Nephron progenitor cell (in vitro differentiated cells): ENCODE measurements at regions not wholly inside any gene's neighbourhood (a gene's known extent, or its start where the extent isn't known, plus 50 kb on each side); places are given as distances from the start of the nearest gene placed in this dataset.
A peak's percentile ranks its signal among the peaks of the same experiment; 100 is the strongest.

Source experiments
- DNase-seq: peaks from one replicate; pipeline ENCODE4 v3.0.0; 2021
- H3K27ac Mint-ChIP-seq: 2 replicates; pipeline ENCODE4 v1.8.0; 2021; ENCODE audit warnings: mild to moderate bottlenecking, moderate library complexity, mixed read lengths
- H3K27me3 Mint-ChIP-seq: 2 replicates; pipeline ENCODE4 v1.8.0; 2021; ENCODE audit warnings: mild to moderate bottlenecking, low read depth, mixed read lengths; ENCODE audit not compliant: poor library complexity
- H3K36me3 Mint-ChIP-seq: 2 replicates; pipeline ENCODE4 v1.8.0; 2021; ENCODE audit warnings: low read depth, mixed read lengths
- H3K4me1 Mint-ChIP-seq: 2 replicates; pipeline ENCODE4 v1.8.0; 2021; ENCODE audit warnings: mixed read lengths
- H3K4me3 Mint-ChIP-seq: 2 replicates; pipeline ENCODE4 v1.8.0; 2021; ENCODE audit warnings: mild to moderate bottlenecking, moderate library complexity, mixed read lengths
- H3K9me3 Mint-ChIP-seq: 2 replicates; pipeline ENCODE4 v1.8.0; 2021; ENCODE audit warnings: mild to moderate bottlenecking, moderate library complexity, mixed read lengths
- TF ChIP-seq, protein P1 (sequence below): fragments of 200-600 bp; sonication (generic); IDR thresholded peaks from 2 replicates; pipeline ENCODE4 v1.5.0; 2021; ENCODE audit warnings: antibody characterized with exemption

DNA sequence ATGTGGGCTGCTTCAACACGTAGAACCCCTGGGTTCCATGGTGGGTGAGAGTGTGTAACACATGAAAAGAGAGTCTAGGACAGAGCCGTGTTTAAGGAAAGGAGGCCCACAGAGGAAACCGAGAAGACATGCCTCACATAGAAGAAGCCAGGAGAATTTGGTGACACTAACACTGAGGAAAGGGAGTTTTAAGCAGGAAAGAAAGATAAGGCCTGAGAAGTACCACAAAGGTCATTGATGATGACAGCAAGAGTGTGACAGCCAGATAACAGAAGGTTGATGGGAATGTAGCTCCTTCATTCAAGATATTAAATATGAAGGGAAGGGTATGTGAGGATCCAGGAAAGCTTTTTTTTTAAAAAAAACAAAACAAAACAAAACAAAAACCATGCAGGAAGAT lies 72.4 kb upstream of the SPRY4 start:
- Mint-ChIP-seq H3K36me3 (peaks cover 54% of the 10 kb centered on the region), H3K27me3 (no peaks in the 10 kb centered on the region), H3K4me1 (peaks cover 48% of the 10 kb centered on the region), H3K27ac (no peak overlapping the region), H3K9me3 (peaks cover 42% of the 10 kb centered on the region), H3K4me3 (no peak overlapping the region)
- TF ChIP-seq, protein P1, sequence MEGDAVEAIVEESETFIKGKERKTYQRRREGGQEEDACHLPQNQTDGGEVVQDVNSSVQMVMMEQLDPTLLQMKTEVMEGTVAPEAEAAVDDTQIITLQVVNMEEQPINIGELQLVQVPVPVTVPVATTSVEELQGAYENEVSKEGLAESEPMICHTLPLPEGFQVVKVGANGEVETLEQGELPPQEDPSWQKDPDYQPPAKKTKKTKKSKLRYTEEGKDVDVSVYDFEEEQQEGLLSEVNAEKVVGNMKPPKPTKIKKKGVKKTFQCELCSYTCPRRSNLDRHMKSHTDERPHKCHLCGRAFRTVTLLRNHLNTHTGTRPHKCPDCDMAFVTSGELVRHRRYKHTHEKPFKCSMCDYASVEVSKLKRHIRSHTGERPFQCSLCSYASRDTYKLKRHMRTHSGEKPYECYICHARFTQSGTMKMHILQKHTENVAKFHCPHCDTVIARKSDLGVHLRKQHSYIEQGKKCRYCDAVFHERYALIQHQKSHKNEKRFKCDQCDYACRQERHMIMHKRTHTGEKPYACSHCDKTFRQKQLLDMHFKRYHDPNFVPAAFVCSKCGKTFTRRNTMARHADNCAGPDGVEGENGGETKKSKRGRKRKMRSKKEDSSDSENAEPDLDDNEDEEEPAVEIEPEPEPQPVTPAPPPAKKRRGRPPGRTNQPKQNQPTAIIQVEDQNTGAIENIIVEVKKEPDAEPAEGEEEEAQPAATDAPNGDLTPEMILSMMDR, result no peak
- DNase-seq, result no peak

DNA sequence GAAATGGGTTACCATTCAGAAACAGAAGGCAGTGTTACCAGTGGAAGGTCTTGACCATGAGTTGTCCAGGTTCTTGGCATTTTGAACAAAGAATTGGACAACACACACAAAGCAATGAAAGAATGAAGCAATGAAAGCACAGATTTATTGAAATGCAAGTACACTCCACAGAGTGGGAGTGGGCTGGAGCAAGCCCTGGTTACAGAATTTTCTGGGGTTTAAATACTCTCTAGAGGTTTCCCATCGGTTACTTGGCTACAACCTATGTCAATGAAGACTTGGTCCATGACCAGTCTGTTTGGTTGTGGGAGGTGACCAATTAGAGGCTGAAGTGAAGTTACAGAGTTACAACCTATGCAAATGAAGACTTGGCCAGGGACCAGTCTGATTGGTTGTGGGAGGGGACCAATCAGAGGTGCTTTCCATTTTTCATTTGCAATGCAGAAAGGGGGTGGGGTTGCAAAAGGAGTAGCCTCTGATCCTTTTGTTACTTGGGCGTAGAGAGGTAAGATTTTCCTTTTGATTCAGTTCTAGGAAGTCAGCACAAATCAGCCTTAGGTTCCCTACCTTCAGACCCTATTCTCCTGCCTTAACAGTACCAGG lies 71.7 kb upstream of the SPRY4 start:
- Mint-ChIP-seq H3K36me3 (peaks cover 54% of the 10 kb centered on the region), H3K27ac (no peak overlapping the region), H3K4me3 (no peak overlapping the region), H3K27me3 (no peaks in the 10 kb centered on the region), H3K4me1 (peaks cover 50% of the 10 kb centered on the region), H3K9me3 (peaks cover 42% of the 10 kb centered on the region)
- TF ChIP-seq, protein P1, result no peak
- DNase-seq, result no peak

DNA sequence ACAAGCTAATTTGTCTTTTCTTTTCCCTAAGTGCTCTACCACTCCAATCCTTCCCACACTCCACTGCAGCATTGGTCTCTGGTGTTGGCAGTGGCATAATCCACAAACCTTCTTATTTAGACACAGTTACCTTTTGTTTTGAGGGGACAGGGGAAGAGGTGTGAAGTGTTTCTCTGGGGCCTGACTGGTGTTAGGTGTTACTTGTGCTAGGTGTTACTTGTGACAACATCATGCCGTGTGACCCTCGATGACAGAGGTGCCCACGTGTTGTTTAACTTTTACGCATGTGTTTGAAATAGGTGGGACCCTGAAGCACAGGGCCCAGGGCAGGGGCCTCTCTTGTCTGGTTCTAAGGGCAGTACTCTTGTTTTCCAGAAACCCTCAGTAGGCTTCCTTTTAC lies 70.5 kb upstream of the SPRY4 start:
- Mint-ChIP-seq H3K9me3 (peaks cover 42% of the 10 kb centered on the region), H3K27ac (no peak overlapping the region), H3K27me3 (no peaks in the 10 kb centered on the region), H3K4me3 (no peak overlapping the region), H3K4me1 (peaks cover 56% of the 10 kb centered on the region), H3K36me3 (peaks cover 54% of the 10 kb centered on the region)
- DNase-seq, result no peak
- TF ChIP-seq, protein P1, result no peak

DNA sequence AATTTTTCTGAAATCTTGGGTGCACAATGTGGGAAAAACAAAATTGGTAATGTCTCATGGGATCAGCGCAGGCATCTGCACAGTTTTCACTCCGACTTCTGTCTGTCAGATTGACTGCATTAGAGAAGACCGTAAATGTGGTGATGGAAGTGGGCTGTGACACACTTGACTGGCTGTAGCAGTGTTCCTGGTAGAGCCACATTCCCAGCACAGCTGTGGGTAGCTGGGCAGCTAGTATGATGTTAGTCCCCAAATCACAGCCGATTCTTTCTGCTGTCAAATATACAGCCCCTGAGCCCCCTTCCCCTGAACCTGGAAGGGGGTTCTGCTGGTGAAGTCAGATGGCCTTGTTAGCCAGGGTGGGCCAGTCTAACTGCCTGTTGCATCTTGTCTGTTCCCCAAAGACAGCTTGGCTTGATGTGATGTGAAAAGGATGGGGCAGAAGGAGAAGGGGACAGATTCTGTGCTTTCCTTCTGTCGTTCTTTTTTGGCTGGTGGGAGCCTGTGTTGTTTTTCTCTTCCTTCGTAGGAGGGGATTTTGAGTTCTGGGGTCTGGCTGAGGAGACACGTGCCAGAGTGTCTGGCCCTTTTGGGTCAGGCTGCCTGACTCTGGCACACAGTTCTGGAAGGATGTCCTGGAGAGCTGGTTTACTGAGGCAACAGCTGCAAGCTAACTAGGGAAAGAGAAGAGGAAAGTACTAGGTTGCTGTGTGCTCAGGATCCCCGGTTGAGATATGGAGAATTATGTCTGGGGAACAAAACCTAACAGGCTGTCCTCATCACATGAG lies 66.4 kb upstream of the SPRY4 start:
- H3K27ac Mint-ChIP-seq, result peak overlapping the region; percentile 83
- H3K27me3 Mint-ChIP-seq, result peaks cover 6% of the 10 kb centered on the region
- H3K4me1 Mint-ChIP-seq, result peaks cover 67% of the 10 kb centered on the region
- no peak for DNase-seq
- H3K4me3 Mint-ChIP-seq, result peak overlapping the region; percentile 30
- H3K9me3 Mint-ChIP-seq, result peaks cover 26% of the 10 kb centered on the region
- TF ChIP-seq, protein P1, result no peak
- H3K36me3 Mint-ChIP-seq, result peaks cover 27% of the 10 kb centered on the region

DNA sequence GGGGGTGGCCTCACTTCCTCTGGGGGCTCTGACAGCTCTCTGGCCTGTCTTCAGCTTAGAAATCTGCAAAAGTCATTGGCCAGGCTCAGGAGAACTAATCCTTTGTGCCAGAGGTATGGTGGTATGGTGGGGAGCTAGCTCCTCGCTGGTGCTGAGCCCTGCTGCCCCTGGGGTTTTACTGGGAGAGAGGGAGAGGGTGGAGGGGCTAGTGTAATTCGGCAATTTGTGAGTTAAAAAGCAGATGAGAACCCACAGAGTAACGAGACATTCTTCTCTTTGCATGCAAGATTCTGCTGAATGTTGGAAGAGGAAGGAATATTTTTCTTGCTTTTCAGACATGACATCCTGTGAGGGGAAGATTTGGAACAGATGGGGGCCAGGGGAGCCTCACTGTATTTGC lies 65.5 kb upstream of the SPRY4 start:
- peaks cover 18% of the 10 kb centered on the region for H3K36me3 Mint-ChIP-seq
- peak overlapping the region; percentile 78 for H3K27ac Mint-ChIP-seq
- DNase-seq, result no peak
- H3K4me3 Mint-ChIP-seq, result peak overlapping the region; percentile 18
- H3K4me1 Mint-ChIP-seq, result peaks cover 76% of the 10 kb centered on the region
- H3K27me3 Mint-ChIP-seq, result peaks cover 9% of the 10 kb centered on the region
- peaks cover 17% of the 10 kb centered on the region for H3K9me3 Mint-ChIP-seq
- TF ChIP-seq, protein P1, result no peak

DNA sequence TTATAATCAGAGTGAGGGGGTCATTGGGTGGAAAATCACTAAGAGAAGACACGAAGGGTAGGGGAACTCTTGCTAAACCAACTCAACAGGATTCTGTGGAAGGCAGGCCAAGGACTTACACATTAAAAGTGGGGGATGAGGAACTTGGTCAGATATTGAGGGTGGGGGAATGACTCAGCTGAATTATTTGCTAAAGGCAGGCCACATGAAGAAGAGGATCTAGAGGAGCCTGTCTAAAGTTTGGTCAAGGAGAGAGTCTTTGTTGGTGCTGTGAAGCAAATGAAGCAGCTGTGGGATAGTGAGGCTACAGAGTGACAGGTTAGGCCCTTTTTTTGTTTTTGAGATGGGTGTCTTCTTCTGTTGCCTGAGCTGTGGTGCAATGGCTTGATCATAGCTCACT lies 63.9 kb upstream of the SPRY4 start:
- Mint-ChIP-seq H3K36me3 (peaks cover 7% of the 10 kb centered on the region), H3K4me1 (peaks cover 80% of the 10 kb centered on the region), H3K9me3 (peaks cover 6% of the 10 kb centered on the region), H3K4me3 (no peak overlapping the region), H3K27ac (no peak overlapping the region), H3K27me3 (peaks cover 9% of the 10 kb centered on the region)
- TF ChIP-seq, protein P1, result no peak
- DNase-seq, result no peak
